ENCODE measurements at regions not wholly inside any gene's neighbourhood (a gene's known extent, or its start where the extent isn't known, plus 50 kb on each side); places are given as distances from the start of the nearest gene placed in this dataset.

DNA sequence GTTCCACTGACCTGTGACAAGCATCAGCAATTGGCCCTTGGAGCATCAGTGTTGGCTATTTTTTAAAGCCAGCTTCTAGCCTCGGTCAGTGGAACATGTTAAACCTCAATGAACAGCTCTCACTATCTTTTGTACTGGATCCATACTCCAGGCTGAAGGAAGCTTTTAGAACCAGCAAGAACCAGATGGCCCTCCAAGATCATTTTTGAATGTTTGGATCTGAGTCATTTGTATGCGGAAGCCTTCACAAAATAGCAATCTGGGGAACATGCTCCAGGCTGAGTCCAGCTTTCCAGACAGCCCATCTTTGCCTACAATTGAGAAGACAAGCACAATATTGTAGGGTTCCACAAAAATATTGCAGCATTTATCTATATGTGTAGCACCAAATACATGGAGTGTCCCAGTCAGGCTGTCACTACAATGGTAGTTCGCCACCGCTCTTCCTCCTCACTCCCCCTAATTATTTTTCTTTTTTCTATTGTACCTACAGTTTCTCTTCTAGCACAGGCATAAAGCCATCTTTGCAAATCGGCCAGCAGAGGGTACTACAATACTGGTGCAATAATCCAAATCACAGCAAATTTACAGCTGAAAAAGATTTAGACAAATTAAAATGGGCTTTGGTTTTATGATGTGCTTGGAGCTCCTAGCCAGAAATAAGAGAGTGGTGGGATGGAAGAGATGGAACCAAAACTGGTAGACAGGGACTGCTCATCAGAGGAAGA lies 177.4 kb upstream of the BLID start:
- H3K9me3 Mint-ChIP-seq (ENCODE audit: low read depth, unreplicated experiment), result peaks cover 5% of the 10 kb centered on the region
- DNase-seq, result no peak
- H3K27ac Mint-ChIP-seq (ENCODE audit: unreplicated experiment), result no peak overlapping the region
- TF ChIP-seq CTCF (IDR thresholded peaks at IDR 0.05; ENCODE audit: unreplicated experiment), result no peak
- H3K4me3 Mint-ChIP-seq (ENCODE audit: low read depth, unreplicated experiment), result no peak overlapping the region
- no peaks in the 10 kb centered on the region for H3K36me3 Mint-ChIP-seq (ENCODE audit: insufficient read depth, unreplicated experiment)
- CTCF ChIA-PET, result no interaction called here
- no peaks in the 10 kb centered on the region for H3K4me1 Mint-ChIP-seq (ENCODE audit: low read depth, unreplicated experiment)
- peaks cover 29% of the 10 kb centered on the region for H3K27me3 Mint-ChIP-seq (ENCODE audit: unreplicated experiment)
- BruUV-seq (replicated peaks), result no TSS peak
- intact Hi-C loops (cut with micrococcal nuclease; ENCODE audit: unreplicated experiment), result no loop called here

- H3K4me1 Mint-ChIP-seq (ENCODE audit: low read depth, unreplicated experiment), result no peaks in the 10 kb centered on the region
- H3K27me3 Mint-ChIP-seq (ENCODE audit: unreplicated experiment), result peaks cover 38% of the 10 kb centered on the region
- no peaks in the 10 kb centered on the region for H3K36me3 Mint-ChIP-seq (ENCODE audit: insufficient read depth, unreplicated experiment)
- CTCF ChIA-PET, result no interaction called here
- no peak overlapping the region for H3K27ac Mint-ChIP-seq (ENCODE audit: unreplicated experiment)
- BruUV-seq (replicated peaks), result no TSS peak
- no peak for DNase-seq
- TF ChIP-seq CTCF (IDR thresholded peaks at IDR 0.05; ENCODE audit: unreplicated experiment), result no peak
- intact Hi-C loops (cut with micrococcal nuclease; ENCODE audit: unreplicated experiment), result no loop called here
- H3K9me3 Mint-ChIP-seq (ENCODE audit: low read depth, unreplicated experiment), result no peaks in the 10 kb centered on the region
- no peak overlapping the region for H3K4me3 Mint-ChIP-seq (ENCODE audit: low read depth, unreplicated experiment)
These were observed 171.4 kb upstream of the BLID start for GRCh38 chr11:122287401-122287800.

DNA sequence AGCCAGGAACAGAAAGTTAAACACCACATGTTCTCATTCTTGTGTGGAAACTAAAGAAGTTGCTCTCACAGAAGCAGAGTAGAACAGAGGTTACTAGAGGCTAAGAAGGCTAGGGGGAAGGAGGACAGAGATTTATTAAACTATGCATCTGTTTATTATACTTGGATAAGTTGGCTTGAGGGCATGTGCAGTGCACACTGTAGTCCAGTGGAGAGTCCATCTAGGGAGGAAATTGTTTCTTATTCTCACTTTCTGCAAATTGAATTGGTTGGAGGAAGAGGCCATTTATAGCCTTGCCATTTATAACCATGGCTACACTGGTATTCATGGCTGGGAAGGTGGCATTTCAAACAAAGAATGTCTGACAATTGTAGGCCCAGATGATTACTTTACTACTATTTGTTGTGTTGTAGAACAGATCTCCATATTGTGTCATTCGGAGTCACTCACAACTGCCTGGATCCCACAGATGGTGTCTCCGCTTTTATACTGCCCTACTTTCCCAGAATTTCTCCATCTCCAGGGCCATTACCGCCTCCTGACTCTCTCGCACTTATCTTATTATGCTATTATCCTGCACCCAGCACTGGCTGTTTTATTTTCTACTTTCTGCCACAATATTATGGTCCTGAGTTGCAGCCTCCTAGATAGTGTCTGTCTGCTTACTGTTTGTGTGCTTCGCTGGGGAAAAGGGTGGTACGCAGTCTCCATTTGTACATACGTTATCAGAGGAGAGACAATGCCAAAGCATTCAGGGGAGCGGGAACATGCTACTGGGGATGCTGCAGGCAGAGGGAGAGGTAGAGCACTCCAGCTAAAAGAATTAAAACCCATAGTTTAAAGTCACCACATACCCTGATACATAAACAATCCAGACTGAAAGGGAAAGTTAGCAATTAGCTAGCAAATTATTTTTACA lies 169.3 kb upstream of the BLID start:
- Mint-ChIP-seq H3K36me3 (ENCODE audit: insufficient read depth, unreplicated experiment) (no peaks in the 10 kb centered on the region), H3K9me3 (ENCODE audit: low read depth, unreplicated experiment) (no peaks in the 10 kb centered on the region), H3K4me1 (ENCODE audit: low read depth, unreplicated experiment) (no peaks in the 10 kb centered on the region), H3K27me3 (ENCODE audit: unreplicated experiment) (peaks cover 22% of the 10 kb centered on the region), H3K27ac (ENCODE audit: unreplicated experiment) (no peak overlapping the region), H3K4me3 (ENCODE audit: low read depth, unreplicated experiment) (no peak overlapping the region)
- BruUV-seq (replicated peaks), result no TSS peak
- intact Hi-C loops (cut with micrococcal nuclease; ENCODE audit: unreplicated experiment), result no loop called here
- CTCF ChIA-PET, result no interaction called here
- no peak for TF ChIP-seq CTCF (IDR thresholded peaks at IDR 0.05; ENCODE audit: unreplicated experiment)
- DNase-seq, result no peak

GRCh38 chr11:122280870-122281269 lies 164.9 kb upstream of the BLID start:
- no peak overlapping the region for H3K27ac Mint-ChIP-seq (ENCODE audit: unreplicated experiment)
- H3K9me3 Mint-ChIP-seq (ENCODE audit: low read depth, unreplicated experiment), result no peaks in the 10 kb centered on the region
- intact Hi-C loops (cut with micrococcal nuclease; ENCODE audit: unreplicated experiment), result no loop called here
- H3K4me1 Mint-ChIP-seq (ENCODE audit: low read depth, unreplicated experiment), result no peaks in the 10 kb centered on the region
- H3K27me3 Mint-ChIP-seq (ENCODE audit: unreplicated experiment), result peaks cover 31% of the 10 kb centered on the region
- no TSS peak for BruUV-seq (replicated peaks)
- CTCF ChIA-PET, result no interaction called here
- TF ChIP-seq CTCF (IDR thresholded peaks at IDR 0.05; ENCODE audit: unreplicated experiment), result no peak
- H3K4me3 Mint-ChIP-seq (ENCODE audit: low read depth, unreplicated experiment), result no peak overlapping the region
- DNase-seq, result no peak
- no peaks in the 10 kb centered on the region for H3K36me3 Mint-ChIP-seq (ENCODE audit: insufficient read depth, unreplicated experiment)

Measured in Calu3 (cell line).